Psoas muscle (tissue), 7 donors: ENCODE measurements at regions not wholly inside any gene's neighbourhood (a gene's known extent, or its start where the extent isn't known, plus 50 kb on each side); places are given as distances from the start of the nearest gene placed in this dataset.
A peak's percentile ranks its signal among the peaks of the same experiment; 100 is the strongest.

Experiments
- ATAC-seq, 4 donors: fragments of 200-7000 bp; cut with Tn5 transposase; one replicate each; pipeline ENCODE4 v1.9.1; 2020; ENCODE audit warnings: moderate library complexity in 3 of 4, mild to moderate bottlenecking in 2 of 4
- DNase-seq, 2 donors: peaks; one replicate each; pipeline ENCODE4 v3.0.0-alpha.2; 2020
- H3K27ac ChIP-seq: fragments of 200-600 bp; one replicate; pipeline ENCODE4 v1.8.0; 2022
- H3K27me3 ChIP-seq, 3 donors: fragments of 200-600 bp in 1 of 3; one replicate each; pipeline versions ENCODE4 v1.6.1 to v1.8.0; 2013 to 2022; ENCODE audit warnings: low read length in 2 of 3, mild to moderate bottlenecking in 2 of 3, moderate library complexity in 1 of 3; ENCODE audit not compliant: insufficient read depth in 3 of 3
- H3K36me3 ChIP-seq, 2 donors: fragments of 200-600 bp in 1 of 2; one replicate each; pipeline versions ENCODE4 v1.6.1 to v1.8.0; 2013 to 2022; ENCODE audit warnings: low read depth in 1 of 2, mild to moderate bottlenecking in 1 of 2, moderate library complexity in 1 of 2; ENCODE audit not compliant: insufficient read depth in 1 of 2
- H3K4me1 ChIP-seq: fragments of 200-600 bp; one replicate; pipeline ENCODE4 v1.8.0; 2022
- H3K4me3 ChIP-seq: fragments of 200-600 bp; one replicate; pipeline ENCODE4 v1.8.0; 2022; ENCODE audit warnings: mild to moderate bottlenecking
- H3K9me3 ChIP-seq: fragments of 200-600 bp; one replicate; pipeline ENCODE4 v1.8.0; 2022
- whole genome bisulfite sequencing, 3 donors: extraction: QIAGEN DNeasy Blood & Tissue Kit; methylation state at CpG; one replicate each; pipeline versions ENCODE4 v1.1.6 to v1.1.7; 2013; 5-methylcytosine and 5-hydroxymethylcytosine counted together
- intact Hi-C, 2 donors: fragments of 100-400 bp; cut with DNase I; formaldehyde crosslinking; loops; one replicate each; pipeline versions ENCODE4 v1.11.0 to v1.14.2; 2022
- TF ChIP-seq, protein P1 (sequence below): fragments of 200-600 bp; IDR thresholded peaks from one replicate; pipeline ENCODE4 v1.8.0; 2022; ENCODE audit warnings: antibody characterized with exemption
- donor health status: healthy with polysubstance abuse.
- donor health status: DM: no; HTN: no; CAD: no; lungs with moderate emphysema.
- donor health status: Bipolar disorder and iron deficiency.
- donor health status: healthy.
- donor health status: DM: yes; HTN: yes; CAD: no.
- donor health status: DM: no; HTN: no; CAD: no.
- donor health status: DM: yes; HTN: yes; CAD: no.

DNA sequence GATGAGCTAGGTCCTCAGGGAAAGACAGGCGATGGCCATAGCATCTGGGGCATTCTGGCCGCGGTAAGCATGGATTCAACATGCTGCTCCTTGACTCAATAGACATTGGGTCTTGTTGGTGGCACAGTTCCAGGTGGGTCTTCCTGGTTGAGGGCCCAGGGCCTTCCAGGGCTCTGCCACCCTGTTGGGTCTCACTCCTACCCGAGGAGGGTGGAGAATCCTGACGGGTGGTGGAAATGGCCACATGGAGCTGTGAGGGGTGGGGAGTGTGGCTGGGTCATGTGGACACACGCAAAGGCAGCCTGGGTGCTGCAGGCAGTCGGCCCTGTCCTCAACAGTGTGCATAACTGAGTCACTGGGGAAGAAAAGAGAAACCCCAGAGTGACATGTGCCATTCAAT is 148.1 kb downstream of the KIF26A start:
- Histone ChIP-seq H3K9me3 (no peaks in the 10 kb centered on the region), H3K27ac (no peak overlapping the region), H3K4me3 (no peak overlapping the region), H3K4me1 (no peaks in the 10 kb centered on the region), H3K27me3 (peaks cover 0 to 19% (median 1%) of the 10 kb centered on the region in 3 donors), H3K36me3 (no peaks in the 10 kb centered on the region)
- intact Hi-C loops, result no loop called here
- no peak for ATAC-seq
- DNase-seq, result peak; percentile 1 to 24
- WGBS, 3 donors, result 83 to 89% (median 85%) methylated on average over 7 of the region's 7 CpGs
- TF ChIP-seq, protein P1, sequence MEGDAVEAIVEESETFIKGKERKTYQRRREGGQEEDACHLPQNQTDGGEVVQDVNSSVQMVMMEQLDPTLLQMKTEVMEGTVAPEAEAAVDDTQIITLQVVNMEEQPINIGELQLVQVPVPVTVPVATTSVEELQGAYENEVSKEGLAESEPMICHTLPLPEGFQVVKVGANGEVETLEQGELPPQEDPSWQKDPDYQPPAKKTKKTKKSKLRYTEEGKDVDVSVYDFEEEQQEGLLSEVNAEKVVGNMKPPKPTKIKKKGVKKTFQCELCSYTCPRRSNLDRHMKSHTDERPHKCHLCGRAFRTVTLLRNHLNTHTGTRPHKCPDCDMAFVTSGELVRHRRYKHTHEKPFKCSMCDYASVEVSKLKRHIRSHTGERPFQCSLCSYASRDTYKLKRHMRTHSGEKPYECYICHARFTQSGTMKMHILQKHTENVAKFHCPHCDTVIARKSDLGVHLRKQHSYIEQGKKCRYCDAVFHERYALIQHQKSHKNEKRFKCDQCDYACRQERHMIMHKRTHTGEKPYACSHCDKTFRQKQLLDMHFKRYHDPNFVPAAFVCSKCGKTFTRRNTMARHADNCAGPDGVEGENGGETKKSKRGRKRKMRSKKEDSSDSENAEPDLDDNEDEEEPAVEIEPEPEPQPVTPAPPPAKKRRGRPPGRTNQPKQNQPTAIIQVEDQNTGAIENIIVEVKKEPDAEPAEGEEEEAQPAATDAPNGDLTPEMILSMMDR, result no peak

DNA sequence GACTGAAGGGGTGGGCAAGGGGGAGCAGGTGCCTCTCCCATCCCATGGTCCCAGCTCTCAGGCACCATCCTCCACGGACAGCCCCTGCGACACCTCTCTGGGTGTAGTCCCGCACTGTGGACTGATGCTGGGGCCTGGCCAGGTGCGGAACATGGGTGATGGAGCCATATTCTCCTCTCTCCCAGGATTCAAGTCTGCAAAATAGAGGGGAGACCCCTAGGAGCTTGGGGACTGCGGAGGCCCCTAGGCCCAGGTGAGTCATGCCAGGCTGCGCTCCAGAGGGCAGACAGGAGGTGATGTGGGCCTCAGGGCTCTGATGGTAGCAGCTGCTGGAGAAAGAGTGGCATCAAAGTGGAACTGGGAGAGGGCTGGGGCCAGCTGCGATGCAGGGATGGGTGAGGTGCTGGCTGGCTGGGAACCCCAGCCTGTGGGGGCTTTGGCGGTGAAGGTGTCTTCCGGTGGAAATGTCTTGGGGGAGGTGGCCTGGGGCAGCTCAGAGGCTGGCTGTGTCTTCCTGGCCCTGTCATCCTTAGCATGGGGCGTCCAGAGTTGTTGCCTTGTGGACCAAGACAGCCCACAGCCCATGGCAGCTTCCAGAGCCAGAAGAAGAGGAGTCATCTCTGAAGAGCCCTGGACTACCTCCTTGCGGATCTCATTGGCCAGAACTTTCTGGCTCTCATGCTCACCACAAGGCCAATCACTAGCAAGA is 149.1 kb downstream of the KIF26A start:
- no peaks in the 10 kb centered on the region for H3K9me3 ChIP-seq
- H3K27ac ChIP-seq, result no peak overlapping the region
- TF ChIP-seq, protein P1, result no peak
- intact Hi-C loops, result no loop called here
- peak; percentile 5 to 21 for DNase-seq
- no peaks in the 10 kb centered on the region for H3K4me1 ChIP-seq
- 86 to 93% (median 91%) methylated on average over 11 of the region's 11 CpGs for WGBS, 3 donors
- no peak overlapping the region for H3K4me3 ChIP-seq
- no peak for ATAC-seq
- H3K36me3 ChIP-seq, result no peaks in the 10 kb centered on the region
- peaks cover 0 to 17% (median 1%) of the 10 kb centered on the region in 3 donors for H3K27me3 ChIP-seq

DNA sequence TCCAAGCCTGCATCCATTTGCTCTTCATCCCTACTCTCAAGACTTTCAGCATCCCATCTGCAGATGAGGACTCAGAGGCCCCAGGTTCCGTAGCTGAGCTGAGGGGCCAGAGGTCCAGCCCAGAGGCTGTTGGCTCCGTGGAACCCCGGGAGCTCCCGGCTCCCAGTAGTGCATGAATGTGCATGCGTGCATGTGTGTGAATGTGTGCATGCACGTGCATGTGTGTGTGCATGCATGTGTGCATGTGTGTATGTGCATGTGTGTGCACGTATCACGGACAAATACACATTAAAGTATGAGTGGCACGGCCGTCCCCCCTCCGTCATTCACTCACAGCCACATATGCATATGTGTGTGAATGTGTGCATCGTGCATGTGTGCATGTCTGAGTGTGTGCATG is 149.9 kb downstream of the KIF26A start:
- no peak overlapping the region for H3K4me3 ChIP-seq
- DNase-seq, result peak in 1 of 2 donors; percentile 22
- H3K36me3 ChIP-seq, result no peaks in the 10 kb centered on the region
- 86 to 91% (median 90%) methylated on average over 12 of the region's 12 CpGs for WGBS, 3 donors
- TF ChIP-seq, protein P1, result no peak
- H3K4me1 ChIP-seq, result no peaks in the 10 kb centered on the region
- no peak for ATAC-seq
- H3K27ac ChIP-seq, result no peak overlapping the region
- intact Hi-C loops, result no loop called here
- H3K27me3 ChIP-seq, result peaks cover 0 to 15% (median 1%) of the 10 kb centered on the region in 3 donors
- H3K9me3 ChIP-seq, result no peaks in the 10 kb centered on the region

DNA sequence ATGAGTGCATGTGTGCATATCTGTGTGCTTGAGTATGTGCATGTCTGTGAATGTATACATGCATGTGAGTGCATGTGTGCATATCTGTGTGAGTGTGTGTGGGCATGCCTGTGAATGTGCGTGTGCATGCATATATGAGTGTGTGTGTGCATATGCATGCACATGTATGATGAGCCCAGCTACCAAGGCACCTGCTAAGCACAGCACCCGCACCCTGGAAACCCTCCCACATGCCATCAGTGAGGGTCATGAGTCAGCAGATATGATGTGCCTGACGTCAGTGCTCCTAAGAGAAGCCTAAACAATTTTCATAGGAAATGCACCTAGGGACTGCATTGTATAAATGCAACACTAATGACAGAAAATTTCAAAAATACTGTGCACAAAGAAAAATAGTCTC is 151.1 kb downstream of the KIF26A start:
- Histone ChIP-seq H3K36me3 (no peaks in the 10 kb centered on the region), H3K9me3 (no peaks in the 10 kb centered on the region), H3K4me1 (no peaks in the 10 kb centered on the region), H3K27ac (no peak overlapping the region), H3K27me3 (peaks cover 0 to 21% (median 10%) of the 10 kb centered on the region in 3 donors), H3K4me3 (no peak overlapping the region)
- WGBS, 3 donors, result 47 to 58% (median 56%) methylated on average over 3 of the region's 3 CpGs
- ATAC-seq (no peak), DNase-seq (peak in 1 of 2 donors; percentile 6)
- intact Hi-C loops, result no loop called here
- TF ChIP-seq, protein P1, result no peak
